ENCODE measurements at regions not wholly inside any gene's neighbourhood (a gene's known extent, or its start where the extent isn't known, plus 50 kb on each side); places are given as distances from the start of the nearest gene placed in this dataset.

- Histone ChIP-seq H3K27me3 (no peaks in the 10 kb centered on the region), H3K4me3 (no peak overlapping the region), H3K4me1 (no peaks in the 10 kb centered on the region), H3K9me3 (no peaks in the 10 kb centered on the region), H3K27ac (no peak overlapping the region), H3K36me3 (ENCODE audit: low read depth, missing control alignments) (no peaks in the 10 kb centered on the region)
- 72 to 85% methylated on average over 4 of the region's 4 CpGs for WGBS, 2 donors
- intact Hi-C loops (cut with DNase I; ENCODE audit: low total_unique reads), result no loop called here
- TF ChIP-seq CTCF (IDR thresholded peaks at IDR 0.05) (no peak), POLR2A (IDR thresholded peaks at IDR 0.05) (no peak)
- no peak for DNase-seq
These were observed 384.2 kb upstream of the SALL3 start for GRCh38 chr18:78595453-78595852.

GRCh38 chr18:78595924-78596573 lies 383.6 kb upstream of the SALL3 start:
- no peak for DNase-seq
- TF ChIP-seq POLR2A (IDR thresholded peaks at IDR 0.05), result no peak
- no peak for TF ChIP-seq CTCF (IDR thresholded peaks at IDR 0.05)
- Histone ChIP-seq H3K4me3 (no peak overlapping the region), H3K4me1 (no peaks in the 10 kb centered on the region), H3K27ac (no peak overlapping the region), H3K36me3 (ENCODE audit: low read depth, missing control alignments) (no peaks in the 10 kb centered on the region), H3K9me3 (no peaks in the 10 kb centered on the region), H3K27me3 (no peaks in the 10 kb centered on the region)
- intact Hi-C loops (cut with DNase I; ENCODE audit: low total_unique reads), result no loop called here
- WGBS, 2 donors, result 87 to 88% methylated on average over 9 of the region's 9 CpGs

- no peak for TF ChIP-seq POLR2A (IDR thresholded peaks at IDR 0.05)
- no peak for TF ChIP-seq CTCF (IDR thresholded peaks at IDR 0.05)
- Histone ChIP-seq H3K27me3 (no peaks in the 10 kb centered on the region), H3K9me3 (no peaks in the 10 kb centered on the region), H3K4me3 (no peak overlapping the region), H3K36me3 (ENCODE audit: low read depth, missing control alignments) (no peaks in the 10 kb centered on the region), H3K27ac (no peak overlapping the region), H3K4me1 (no peaks in the 10 kb centered on the region)
- DNase-seq, result no peak
- intact Hi-C loops (cut with DNase I; ENCODE audit: low total_unique reads), result no loop called here
- WGBS, 2 donors, result 68 to 74% methylated on average over 8 of the region's 8 CpGs
These were observed 382.7 kb upstream of the SALL3 start for GRCh38 chr18:78596794-78597345.

GRCh38 chr18:78601349-78601748 lies 378.3 kb upstream of the SALL3 start:
- Histone ChIP-seq H3K4me1 (no peaks in the 10 kb centered on the region), H3K36me3 (ENCODE audit: low read depth, missing control alignments) (no peaks in the 10 kb centered on the region), H3K27me3 (no peaks in the 10 kb centered on the region), H3K9me3 (no peaks in the 10 kb centered on the region), H3K27ac (no peak overlapping the region), H3K4me3 (no peak overlapping the region)
- DNase-seq, result no peak
- WGBS, 2 donors, result 70 to 71% methylated on average over 10 to 14 of the region's 14 CpGs
- TF ChIP-seq CTCF (IDR thresholded peaks at IDR 0.05) (no peak), POLR2A (IDR thresholded peaks at IDR 0.05) (no peak)
- intact Hi-C loops (cut with DNase I; ENCODE audit: low total_unique reads), result no loop called here

GRCh38 chr18:78601923-78602322 lies 377.7 kb upstream of the SALL3 start:
- no peak for DNase-seq
- WGBS, 2 donors, result 82 to 88% methylated on average over 5 to 7 of the region's 7 CpGs
- no peak overlapping the region for H3K27ac ChIP-seq
- H3K9me3 ChIP-seq, result no peaks in the 10 kb centered on the region
- H3K4me3 ChIP-seq, result no peak overlapping the region
- no peaks in the 10 kb centered on the region for H3K36me3 ChIP-seq (ENCODE audit: low read depth, missing control alignments)
- H3K4me1 ChIP-seq, result no peaks in the 10 kb centered on the region
- intact Hi-C loops (cut with DNase I; ENCODE audit: low total_unique reads), result no loop called here
- no peaks in the 10 kb centered on the region for H3K27me3 ChIP-seq
- no peak for TF ChIP-seq CTCF (IDR thresholded peaks at IDR 0.05)
- TF ChIP-seq POLR2A (IDR thresholded peaks at IDR 0.05), result no peak
